Panc1 (cell line): ENCODE measurements at regions not wholly inside any gene's neighbourhood (a gene's known extent, or its start where the extent isn't known, plus 50 kb on each side); places are given as distances from the start of the nearest gene placed in this dataset.

Experiments
- POLR2AphosphoS5 ChIP-seq: IDR thresholded peaks from 2 replicates; pipeline ENCODE4 v1.6.1; 2012; ENCODE audit warnings: mild to moderate bottlenecking, low read depth, low read length, moderate library complexity
- SIN3A ChIP-seq: IDR thresholded peaks from 2 replicates; pipeline ENCODE4 v1.6.1; 2012; ENCODE audit warnings: low read depth, mild to moderate bottlenecking, low read length, moderate library complexity, borderline replicate concordance; ENCODE audit not compliant: insufficient read depth
- TF ChIP-seq, protein P1 (sequence below): fragments of 450-650 bp; IDR thresholded peaks from 2 replicates; pipeline ENCODE4 v1.5.1; 2017; ENCODE audit warnings: mild to moderate bottlenecking

GRCh38 chrX:63929608-63930007, 144.6 kb upstream of the ARHGEF9 start:
- TF ChIP-seq, protein P1, sequence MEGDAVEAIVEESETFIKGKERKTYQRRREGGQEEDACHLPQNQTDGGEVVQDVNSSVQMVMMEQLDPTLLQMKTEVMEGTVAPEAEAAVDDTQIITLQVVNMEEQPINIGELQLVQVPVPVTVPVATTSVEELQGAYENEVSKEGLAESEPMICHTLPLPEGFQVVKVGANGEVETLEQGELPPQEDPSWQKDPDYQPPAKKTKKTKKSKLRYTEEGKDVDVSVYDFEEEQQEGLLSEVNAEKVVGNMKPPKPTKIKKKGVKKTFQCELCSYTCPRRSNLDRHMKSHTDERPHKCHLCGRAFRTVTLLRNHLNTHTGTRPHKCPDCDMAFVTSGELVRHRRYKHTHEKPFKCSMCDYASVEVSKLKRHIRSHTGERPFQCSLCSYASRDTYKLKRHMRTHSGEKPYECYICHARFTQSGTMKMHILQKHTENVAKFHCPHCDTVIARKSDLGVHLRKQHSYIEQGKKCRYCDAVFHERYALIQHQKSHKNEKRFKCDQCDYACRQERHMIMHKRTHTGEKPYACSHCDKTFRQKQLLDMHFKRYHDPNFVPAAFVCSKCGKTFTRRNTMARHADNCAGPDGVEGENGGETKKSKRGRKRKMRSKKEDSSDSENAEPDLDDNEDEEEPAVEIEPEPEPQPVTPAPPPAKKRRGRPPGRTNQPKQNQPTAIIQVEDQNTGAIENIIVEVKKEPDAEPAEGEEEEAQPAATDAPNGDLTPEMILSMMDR, result no peak
- TF ChIP-seq SIN3A (no peak), POLR2AphosphoS5 (no peak)
